ENCODE measurements at regions not wholly inside any gene's neighbourhood (a gene's known extent, or its start where the extent isn't known, plus 50 kb on each side); places are given as distances from the start of the nearest gene placed in this dataset.

- no peaks in the 10 kb centered on the region for H4K20me1 ChIP-seq (ENCODE audit: insufficient read depth, low read length)
- no peak overlapping the region for H3K4me3 Mint-ChIP-seq
- H3K36me3 ChIP-seq (replicated peaks in 1 of 2; ENCODE audit: control insufficient read depth in 1 of 2, insufficient read depth in 2 of 2, low read length in 2 of 2), result no peaks in the 10 kb centered on the region
- no peaks in the 10 kb centered on the region for H3K4me1 Mint-ChIP-seq
- no peaks in the 10 kb centered on the region for H3K9me3 ChIP-seq (replicated peaks in 1 of 2; ENCODE audit: control insufficient read depth in 1 of 2, insufficient read depth in 1 of 2, low read length in 2 of 2)
- peaks cover 0 to 2% (median 0%) of the 10 kb centered on the region in 7 donors for H3K9me3 Mint-ChIP-seq
- H3K36me3 Mint-ChIP-seq, result no peaks in the 10 kb centered on the region
- H3K27ac Mint-ChIP-seq, result no peak overlapping the region
- no peaks in the 10 kb centered on the region for H3K27me3 ChIP-seq (ENCODE audit: control insufficient read depth in 2 of 2, insufficient read depth in 2 of 2, low read length in 2 of 2)
- DNase-seq, result no peak
- no peaks in the 10 kb centered on the region for H3K79me2 ChIP-seq (ENCODE audit: insufficient read depth, low read length)
- no peak for TF ChIP-seq CTCF (IDR thresholded peaks at IDR 0.05)
- H3K9ac ChIP-seq (ENCODE audit: insufficient read depth, low read length, poor library complexity, severe bottlenecking), result no peak overlapping the region
- intact Hi-C loops (cut with micrococcal nuclease), result no loop called here
- H3K27me3 Mint-ChIP-seq (ENCODE audit: low read depth in 3 of 3), result peaks cover 0 to 6% (median 0%) of the 10 kb centered on the region in 3 donors
- H3K27ac ChIP-seq (ENCODE audit: low read depth in 1 of 2, low read length in 2 of 2), result no peak overlapping the region
- H3K4me1 ChIP-seq (ENCODE audit: control insufficient read depth in 1 of 2, insufficient read depth in 2 of 2, low read length in 2 of 2), result no peaks in the 10 kb centered on the region
- 91% methylated on average over 2 of the region's 2 CpGs for WGBS (ENCODE audit: insufficient coverage)
- no peak overlapping the region for H3K4me2 ChIP-seq (replicated peaks; ENCODE audit: extremely low read depth, low read length, poor library complexity, severe bottlenecking)
- H3K4me3 ChIP-seq (replicated peaks in 1 of 3; ENCODE audit: low read depth in 2 of 3, low read length in 3 of 3), result no peak overlapping the region
- H2AFZ ChIP-seq (ENCODE audit: insufficient read depth, low read depth, low read length, poor library complexity, severe bottlenecking), result no peak overlapping the region
These were observed 74.8 kb upstream of the E2F8 start for GRCh38 chr11:19315511-19315910.

- Mint-ChIP-seq H3K27me3 (ENCODE audit: low read depth in 3 of 3) (no peaks in the 10 kb centered on the region), H3K27ac (no peak overlapping the region), H3K4me1 (no peaks in the 10 kb centered on the region), H3K36me3 (no peaks in the 10 kb centered on the region), H3K9me3 (peaks cover 0 to 2% (median 0%) of the 10 kb centered on the region in 7 donors), H3K4me3 (no peak overlapping the region)
- H3K79me2 ChIP-seq (ENCODE audit: insufficient read depth, low read length), result no peaks in the 10 kb centered on the region
- H4K20me1 ChIP-seq (ENCODE audit: insufficient read depth, low read length), result no peaks in the 10 kb centered on the region
- no peak overlapping the region for H2AFZ ChIP-seq (ENCODE audit: insufficient read depth, low read depth, low read length, poor library complexity, severe bottlenecking)
- H3K4me3 ChIP-seq (replicated peaks in 1 of 3; ENCODE audit: low read depth in 2 of 3, low read length in 3 of 3), result no peak overlapping the region
- no peaks in the 10 kb centered on the region for H3K9me3 ChIP-seq (replicated peaks in 1 of 2; ENCODE audit: control insufficient read depth in 1 of 2, insufficient read depth in 1 of 2, low read length in 2 of 2)
- no peak overlapping the region for H3K27ac ChIP-seq (ENCODE audit: low read depth in 1 of 2, low read length in 2 of 2)
- intact Hi-C loops (cut with micrococcal nuclease), result no loop called here
- TF ChIP-seq CTCF (IDR thresholded peaks at IDR 0.05), result no peak
- no peaks in the 10 kb centered on the region for H3K36me3 ChIP-seq (replicated peaks in 1 of 2; ENCODE audit: control insufficient read depth in 1 of 2, insufficient read depth in 2 of 2, low read length in 2 of 2)
- no peaks in the 10 kb centered on the region for H3K4me1 ChIP-seq (ENCODE audit: control insufficient read depth in 1 of 2, insufficient read depth in 2 of 2, low read length in 2 of 2)
- DNase-seq, result no peak
- WGBS (ENCODE audit: insufficient coverage), result no CpG with 5 or more reads among the region's 1 CpG
- H3K4me2 ChIP-seq (replicated peaks; ENCODE audit: extremely low read depth, low read length, poor library complexity, severe bottlenecking), result no peak overlapping the region
- H3K27me3 ChIP-seq (ENCODE audit: control insufficient read depth in 2 of 2, insufficient read depth in 2 of 2, low read length in 2 of 2), result no peaks in the 10 kb centered on the region
- H3K9ac ChIP-seq (ENCODE audit: insufficient read depth, low read length, poor library complexity, severe bottlenecking), result no peak overlapping the region
These were observed 72.4 kb upstream of the E2F8 start for GRCh38 chr11:19313140-19313539.
